ENCODE measurements at regions not wholly inside any gene's neighbourhood (a gene's known extent, or its start where the extent isn't known, plus 50 kb on each side); places are given as distances from the start of the nearest gene placed in this dataset.

DNA sequence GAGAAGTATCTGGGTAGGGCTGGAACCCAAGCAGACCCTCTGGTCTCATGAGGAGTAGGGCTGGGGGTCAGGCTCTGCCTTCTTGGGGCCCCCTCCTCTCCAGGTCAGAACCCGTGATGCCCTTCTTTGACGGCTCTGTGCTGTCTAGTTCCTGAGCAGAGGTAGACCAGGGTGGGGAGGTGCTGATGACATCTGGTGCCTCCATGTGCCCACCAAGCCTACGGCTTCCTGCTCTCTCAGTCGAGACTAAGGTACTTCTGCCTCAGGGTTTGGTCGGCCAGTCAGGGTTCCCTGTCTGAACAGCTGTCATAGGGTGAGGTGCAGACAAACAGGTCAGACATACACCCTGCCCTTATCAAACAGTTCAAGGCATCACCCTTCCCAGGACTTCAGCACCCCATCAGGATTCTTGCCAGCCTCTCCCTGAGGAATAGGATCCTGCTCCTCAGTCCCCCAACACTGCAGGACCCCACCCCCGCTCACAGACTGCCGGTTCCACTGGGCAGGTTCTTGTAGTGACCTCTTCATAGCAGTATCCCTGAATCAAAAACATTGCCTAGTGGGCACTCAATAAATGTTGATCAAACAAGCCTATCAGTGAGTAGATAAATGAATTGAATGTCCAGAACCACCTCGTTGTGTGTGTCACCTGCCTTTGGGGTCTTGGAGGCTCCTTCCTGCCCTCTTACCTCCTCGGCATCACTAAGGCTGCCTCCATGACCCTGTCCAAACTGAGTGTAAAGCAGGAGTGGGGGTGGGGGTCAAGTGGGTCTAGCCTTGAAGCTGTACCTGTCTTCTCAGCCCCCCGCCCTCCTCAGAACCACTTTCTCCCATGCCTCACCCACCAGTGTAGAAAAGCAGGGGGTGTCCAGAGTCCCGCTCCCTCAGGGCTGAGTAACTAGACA lies 158.2 kb downstream of the BUD13 start:
- TF ChIP-seq, protein P1, sequence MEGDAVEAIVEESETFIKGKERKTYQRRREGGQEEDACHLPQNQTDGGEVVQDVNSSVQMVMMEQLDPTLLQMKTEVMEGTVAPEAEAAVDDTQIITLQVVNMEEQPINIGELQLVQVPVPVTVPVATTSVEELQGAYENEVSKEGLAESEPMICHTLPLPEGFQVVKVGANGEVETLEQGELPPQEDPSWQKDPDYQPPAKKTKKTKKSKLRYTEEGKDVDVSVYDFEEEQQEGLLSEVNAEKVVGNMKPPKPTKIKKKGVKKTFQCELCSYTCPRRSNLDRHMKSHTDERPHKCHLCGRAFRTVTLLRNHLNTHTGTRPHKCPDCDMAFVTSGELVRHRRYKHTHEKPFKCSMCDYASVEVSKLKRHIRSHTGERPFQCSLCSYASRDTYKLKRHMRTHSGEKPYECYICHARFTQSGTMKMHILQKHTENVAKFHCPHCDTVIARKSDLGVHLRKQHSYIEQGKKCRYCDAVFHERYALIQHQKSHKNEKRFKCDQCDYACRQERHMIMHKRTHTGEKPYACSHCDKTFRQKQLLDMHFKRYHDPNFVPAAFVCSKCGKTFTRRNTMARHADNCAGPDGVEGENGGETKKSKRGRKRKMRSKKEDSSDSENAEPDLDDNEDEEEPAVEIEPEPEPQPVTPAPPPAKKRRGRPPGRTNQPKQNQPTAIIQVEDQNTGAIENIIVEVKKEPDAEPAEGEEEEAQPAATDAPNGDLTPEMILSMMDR (IDR thresholded peaks at IDR 0.05; ENCODE audit: borderline replicate concordance, control extremely low read depth, extremely low read depth, insufficient read depth, missing control alignments) = no peak
- in situ Hi-C loops (cut with MboI; ENCODE audit: low sequenced_read_pairs, unreplicated experiment) = no loop called here
- DNase-seq (ENCODE audit: low spot score) = no peak

DNA sequence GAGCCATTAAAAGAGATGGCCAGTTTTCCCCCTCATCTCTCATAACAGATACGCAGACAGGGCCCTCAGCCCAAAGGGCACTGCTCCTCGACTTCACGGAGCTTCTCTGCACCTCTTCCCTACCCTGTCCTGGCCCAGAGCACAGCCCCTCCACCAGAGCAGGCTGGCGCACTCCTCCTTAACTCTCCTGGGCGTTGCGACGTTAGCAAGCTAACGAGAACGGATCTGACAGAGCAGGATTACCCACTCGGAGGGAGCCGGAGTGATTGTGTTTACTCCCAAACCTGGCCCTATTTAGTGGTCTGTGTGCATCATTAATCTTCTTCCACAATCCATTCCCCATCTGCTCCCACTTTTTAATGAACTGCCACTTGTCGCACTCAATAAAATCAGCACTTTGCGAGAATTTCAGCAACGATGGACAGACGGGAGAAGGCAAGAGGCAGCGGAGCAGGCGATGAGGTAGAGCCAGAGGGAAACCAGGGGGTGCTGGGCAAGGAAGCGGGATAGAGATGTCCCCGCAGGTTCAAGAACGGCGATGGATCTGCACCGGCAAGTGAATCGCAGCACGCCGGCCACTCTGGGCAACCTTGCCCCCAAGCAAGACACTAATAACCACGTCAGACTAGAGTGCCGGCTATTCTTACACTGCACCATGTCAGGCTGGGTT lies 159.4 kb downstream of the BUD13 start:
- in situ Hi-C loops (cut with MboI; ENCODE audit: low sequenced_read_pairs, unreplicated experiment) = no loop called here
- TF ChIP-seq, protein P1 (IDR thresholded peaks at IDR 0.05; ENCODE audit: borderline replicate concordance, control extremely low read depth, extremely low read depth, insufficient read depth, missing control alignments) = no peak
- no peak for DNase-seq (ENCODE audit: low spot score)

DNA sequence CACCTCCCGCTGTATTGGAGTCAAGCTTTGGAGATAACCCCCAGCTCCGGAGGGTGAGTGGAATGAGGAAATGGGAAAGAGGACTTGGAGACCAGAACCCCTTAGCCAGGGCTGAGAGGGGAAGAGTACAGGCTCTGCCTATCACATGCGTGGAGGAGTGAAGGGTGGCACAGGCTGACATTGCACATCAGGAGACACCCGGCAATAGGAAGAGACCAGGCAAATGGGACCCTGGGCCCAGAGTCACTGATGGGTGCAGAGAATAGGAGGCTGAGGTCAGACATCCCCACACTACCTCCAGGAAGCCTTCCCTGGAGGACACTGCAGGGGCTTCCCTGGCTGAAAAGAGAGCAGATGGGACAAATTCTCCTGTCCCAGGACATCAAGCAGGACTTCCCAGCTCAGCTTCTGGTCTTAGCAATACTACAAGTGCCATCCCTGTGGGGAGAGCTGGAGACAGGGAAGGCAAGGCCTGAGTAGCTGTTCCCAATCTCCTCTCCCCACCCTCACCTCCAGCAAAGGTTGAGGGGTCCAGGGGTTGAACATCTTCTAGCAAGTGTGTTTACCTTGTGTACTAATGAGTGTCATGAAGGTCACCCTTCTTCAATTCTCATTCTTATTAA lies 160.7 kb downstream of the BUD13 start:
- in situ Hi-C loops (cut with MboI; ENCODE audit: low sequenced_read_pairs, unreplicated experiment) = no loop called here
- TF ChIP-seq, protein P1 (IDR thresholded peaks at IDR 0.05; ENCODE audit: borderline replicate concordance, control extremely low read depth, extremely low read depth, insufficient read depth, missing control alignments) = no peak
- no peak for DNase-seq (ENCODE audit: low spot score)

- TF ChIP-seq, protein P1 (IDR thresholded peaks at IDR 0.05; ENCODE audit: borderline replicate concordance, control extremely low read depth, extremely low read depth, insufficient read depth, missing control alignments) = no peak
- DNase-seq (ENCODE audit: low spot score) = no peak
- in situ Hi-C loops (cut with MboI; ENCODE audit: low sequenced_read_pairs, unreplicated experiment) = no loop called here
Observed at GRCh38 chr11:116610190-116610589, 162.6 kb downstream of the BUD13 start.

- TF ChIP-seq, protein P1 (IDR thresholded peaks at IDR 0.05; ENCODE audit: borderline replicate concordance, control extremely low read depth, extremely low read depth, insufficient read depth, missing control alignments) = no peak
- in situ Hi-C loops (cut with MboI; ENCODE audit: low sequenced_read_pairs, unreplicated experiment) = no loop called here
- no peak for DNase-seq (ENCODE audit: low spot score)
Observed at GRCh38 chr11:116607027-116607426, 165.8 kb downstream of the BUD13 start.

Measured in GM13976 (cell line).